Gastrocnemius medialis (tissue), 4 donors: ENCODE measurements at regions not wholly inside any gene's neighbourhood (a gene's known extent, or its start where the extent isn't known, plus 50 kb on each side); places are given as distances from the start of the nearest gene placed in this dataset.

ENCODE experiments used
- ATAC-seq, 2 donors: fragments of 150-250 bp; one replicate each; pipeline ENCODE4 v1.9.1; 2016
- DNase-seq, 2 donors: peaks; one replicate each; pipeline ENCODE4 v3.0.0-alpha.2; 2019
- H3K27ac ChIP-seq, 4 donors: fragments of 200-600 bp; sonication (generic); 1 replicate in 1 of 4; 2 replicates in 3 of 4; pipeline ENCODE4 v1.5.1; 2016 to 2018; ENCODE audit warnings: mild to moderate bottlenecking in 2 of 4, moderate library complexity in 1 of 4
- H3K27me3 ChIP-seq, 3 donors: fragments of 200-600 bp; sonication (generic) in 2 of 3; 1 replicate in 1 of 3; 2 replicates in 2 of 3; pipeline versions ENCODE4 v1.5.1 to v1.6.0; 2016 to 2019; ENCODE audit warnings: mild to moderate bottlenecking in 1 of 3, moderate library complexity in 1 of 3
- H3K36me3 ChIP-seq, 2 donors: fragments of 200-600 bp; sonication (generic) in 1 of 2; one replicate each; pipeline ENCODE4 v1.5.1; 2017 to 2018
- H3K4me1 ChIP-seq, 2 donors: fragments of 200-600 bp; sonication (generic) in 1 of 2; one replicate each; pipeline ENCODE4 v1.5.1; 2016 to 2017; ENCODE audit warnings: mild to moderate bottlenecking in 2 of 2
- H3K4me3 ChIP-seq, 4 donors: fragments of 200-600 bp; sonication (generic) in 3 of 4; 1 replicate in 1 of 4; 2 replicates in 3 of 4; pipeline ENCODE4 v1.5.1; 2016 to 2019; ENCODE audit warnings: mild to moderate bottlenecking in 2 of 4
- H3K9me3 ChIP-seq, 3 donors: fragments of 200-600 bp; sonication (generic) in 2 of 3; 1 replicate in 1 of 3; 2 replicates in 2 of 3; pipeline ENCODE4 v1.5.1; 2016 to 2019
- CTCF ChIP-seq, 5 experiments: fragments of 450-650 bp in 3 of 5; fragments of 200-600 bp in 2 of 5; sonication (generic) in 2 of 5; IDR thresholded peaks in 4 of 5; conservative IDR thresholded peaks in 1 of 5; 1 replicate in 4 of 5; 2 replicates in 1 of 5; pipeline ENCODE4 v1.5.1; 2016 to 2019; ENCODE audit warnings: antibody characterized with exemption in 5 of 5, mild to moderate bottlenecking in 3 of 5, moderate library complexity in 3 of 5
- POLR2A ChIP-seq, 2 donors: fragments of 450-650 bp; IDR thresholded peaks; one replicate each; pipeline ENCODE4 v1.6.1; 2017; ENCODE audit warnings: antibody characterized with exemption in 2 of 2, mild to moderate bottlenecking in 2 of 2, moderate library complexity in 2 of 2
- in situ Hi-C, 4 donors: fragments of 200-750 bp; cut with MboI; loops; one replicate each; pipeline versions ENCODE4 v1.15.0 to v1.8.0; 2017; ENCODE audit warnings: low sequenced_read_pairs in 4 of 4
- intact Hi-C: fragments of 100-400 bp; cut with DNase I; formaldehyde crosslinking; loops from one replicate; pipeline ENCODE4 v1.15.1; 2023; ENCODE audit warnings: low total_unique reads

GRCh38 chr3:139293665-139294023 lies 50.2 kb upstream of the MRPS22 start:
- in situ Hi-C loops = no loop called here

More at GRCh38 chr3:139293665-139294023, 50.2 kb upstream of the MRPS22 start:
- no peak overlapping the region for H3K4me3 ChIP-seq
- no peaks in the 10 kb centered on the region for H3K4me1 ChIP-seq
- ATAC-seq (no peak), DNase-seq (no peak)
- no peak overlapping the region for H3K27ac ChIP-seq
- TF ChIP-seq POLR2A (IDR thresholded peaks at IDR 0.05) (no peak), CTCF (IDR thresholded peaks at IDR 0.05 in 4 of 5, conservative IDR thresholded peaks at IDR 0.05 in 1 of 5) (no peak)
- no peaks in the 10 kb centered on the region for H3K9me3 ChIP-seq
- intact Hi-C loops = no loop called here
- no peaks in the 10 kb centered on the region for H3K27me3 ChIP-seq
- no peaks in the 10 kb centered on the region for H3K36me3 ChIP-seq
